Parathyroid adenoma (tissue), 2 donors: ENCODE measurements at regions not wholly inside any gene's neighbourhood (a gene's known extent, or its start where the extent isn't known, plus 50 kb on each side); places are given as distances from the start of the nearest gene placed in this dataset.

ENCODE experiments used
- H2AFZ ChIP-seq: fragments of 300-600 bp; sonication (generic); one replicate; pipeline ENCODE4 v1.7.0; 2017; ENCODE audit warnings: antibody characterized with exemption, mild to moderate bottlenecking
- H3K27ac ChIP-seq: fragments of 300-600 bp; sonication (generic); one replicate; pipeline ENCODE4 v1.7.0; 2017
- H3K27me3 ChIP-seq: fragments of 300-600 bp; sonication (generic); one replicate; pipeline ENCODE4 v1.7.0; 2017; ENCODE audit warnings: low read length; ENCODE audit not compliant: control insufficient read depth, insufficient read depth
- H3K36me3 ChIP-seq: fragments of 300-600 bp; sonication (generic); one replicate; pipeline ENCODE4 v1.7.0; 2017; ENCODE audit warnings: low read length; ENCODE audit not compliant: control insufficient read depth, insufficient read depth
- H3K4me1 ChIP-seq: fragments of 300-600 bp; sonication (generic); one replicate; pipeline ENCODE4 v1.7.0; 2017; ENCODE audit warnings: control low read depth
- H3K4me2 ChIP-seq: fragments of 300-600 bp; sonication (generic); one replicate; pipeline ENCODE4 v1.7.0; 2017; ENCODE audit warnings: low read length
- H3K4me3 ChIP-seq: fragments of 300-600 bp; sonication (generic); one replicate; pipeline ENCODE4 v1.7.0; 2017; ENCODE audit warnings: low read depth, low read length
- H3K79me2 ChIP-seq: fragments of 300-600 bp; sonication (generic); one replicate; pipeline ENCODE4 v1.7.0; 2017; ENCODE audit warnings: control low read depth
- H3K9ac ChIP-seq: fragments of 300-600 bp; sonication (generic); one replicate; pipeline ENCODE4 v1.7.0; 2017; ENCODE audit warnings: mild to moderate bottlenecking
- H3K9me3 ChIP-seq: fragments of 300-600 bp; sonication (generic); one replicate; pipeline ENCODE4 v1.7.0; 2017; ENCODE audit warnings: low read length; ENCODE audit not compliant: control insufficient read depth
- CTCF ChIP-seq: fragments of 300-600 bp; sonication (generic); IDR thresholded peaks from one replicate; pipeline ENCODE4 v1.7.0; 2017; ENCODE audit warnings: antibody characterized with exemption, mild to moderate bottlenecking
- donor health status: primary hyperparathyroidism.

GRCh38 chr4:85058551-85058950, 92.1 kb upstream of the WDFY3 start:
- Histone ChIP-seq H3K4me2 (no peak overlapping the region), H3K27me3 (no peaks in the 10 kb centered on the region), H2AFZ (no peak overlapping the region), H3K9ac (no peak overlapping the region), H3K4me3 (no peak overlapping the region), H3K4me1 (no peaks in the 10 kb centered on the region), H3K27ac (no peak overlapping the region), H3K79me2 (no peaks in the 10 kb centered on the region), H3K36me3 (no peaks in the 10 kb centered on the region), H3K9me3 (no peaks in the 10 kb centered on the region)
- TF ChIP-seq CTCF, result no peak

GRCh38 chr4:85061974-85062373, 95.5 kb upstream of the WDFY3 start:
- no peak for TF ChIP-seq CTCF
- no peak overlapping the region for H2AFZ ChIP-seq
- no peaks in the 10 kb centered on the region for H3K27me3 ChIP-seq
- H3K4me2 ChIP-seq, result no peak overlapping the region
- H3K27ac ChIP-seq, result no peak overlapping the region
- no peaks in the 10 kb centered on the region for H3K36me3 ChIP-seq
- H3K4me1 ChIP-seq, result no peaks in the 10 kb centered on the region
- H3K9ac ChIP-seq, result no peak overlapping the region
- H3K79me2 ChIP-seq, result no peaks in the 10 kb centered on the region
- no peaks in the 10 kb centered on the region for H3K9me3 ChIP-seq
- no peak overlapping the region for H3K4me3 ChIP-seq

GRCh38 chr4:85062466-85062865, 96.0 kb upstream of the WDFY3 start:
- Histone ChIP-seq H3K4me1 (no peaks in the 10 kb centered on the region), H3K4me2 (no peak overlapping the region), H3K36me3 (no peaks in the 10 kb centered on the region), H2AFZ (no peak overlapping the region), H3K4me3 (no peak overlapping the region), H3K9me3 (no peaks in the 10 kb centered on the region), H3K79me2 (no peaks in the 10 kb centered on the region), H3K27ac (no peak overlapping the region), H3K9ac (no peak overlapping the region), H3K27me3 (no peaks in the 10 kb centered on the region)
- no peak for TF ChIP-seq CTCF

GRCh38 chr4:85067342-85067741, 100.9 kb upstream of the WDFY3 start:
- no peak overlapping the region for H2AFZ ChIP-seq
- no peak for TF ChIP-seq CTCF

GRCh38 chr4:85078016-85078415, 111.5 kb upstream of the WDFY3 start:
- Histone ChIP-seq H3K36me3 (no peaks in the 10 kb centered on the region), H3K79me2 (no peaks in the 10 kb centered on the region), H3K9me3 (no peaks in the 10 kb centered on the region), H3K27me3 (no peaks in the 10 kb centered on the region), H2AFZ (no peak overlapping the region), H3K4me1 (no peaks in the 10 kb centered on the region), H3K4me3 (no peak overlapping the region), H3K27ac (no peak overlapping the region), H3K4me2 (no peak overlapping the region), H3K9ac (no peak overlapping the region)
- no peak for TF ChIP-seq CTCF

More at GRCh38 chr4:85067342-85067741, 100.9 kb upstream of the WDFY3 start:
- Histone ChIP-seq H3K4me2 (no peak overlapping the region), H3K27ac (no peak overlapping the region), H3K4me1 (no peaks in the 10 kb centered on the region), H3K9ac (no peak overlapping the region), H3K4me3 (no peak overlapping the region), H3K79me2 (no peaks in the 10 kb centered on the region), H3K9me3 (no peaks in the 10 kb centered on the region), H3K27me3 (no peaks in the 10 kb centered on the region), H3K36me3 (no peaks in the 10 kb centered on the region)
